ENCODE measurements at regions not wholly inside any gene's neighbourhood (a gene's known extent, or its start where the extent isn't known, plus 50 kb on each side); places are given as distances from the start of the nearest gene placed in this dataset.
A peak's percentile ranks its signal among the peaks of the same experiment; 100 is the strongest.

- no peaks in the 10 kb centered on the region for H3K79me1 ChIP-seq (ENCODE audit: insufficient read depth, low read depth, low read length, poor library complexity, severe bottlenecking)
- no peaks in the 10 kb centered on the region for H4K20me1 ChIP-seq (ENCODE audit: control insufficient read depth, insufficient read depth, insufficient read length)
- no peak overlapping the region for H3K4me3 Mint-ChIP-seq
- no peak overlapping the region for H3K4me2 ChIP-seq (ENCODE audit: insufficient read depth, insufficient read length, low read length)
- no peaks in the 10 kb centered on the region for H3K27me3 ChIP-seq (ENCODE audit: insufficient read depth, low read length)
- H3K27ac Mint-ChIP-seq = peak overlapping the region in 1 of 3 experiments; percentile 7; a peak in 1 of 7 replicates
- H3K4me1 ChIP-seq (ENCODE audit: insufficient read depth, low read length) = peaks cover 2% of the 10 kb centered on the region; the same call in 1 of the 2 replicates
- no peak overlapping the region for H3K9ac ChIP-seq (ENCODE audit: extremely low read depth, insufficient read length, low read length)
- H2BK120ac ChIP-seq (ENCODE audit: low read depth, low read length, poor library complexity, severe bottlenecking) = no peak overlapping the region
- H2BK20ac ChIP-seq (ENCODE audit: low read depth, low read length, poor library complexity, severe bottlenecking) = no peak overlapping the region
- H2BK5ac ChIP-seq (ENCODE audit: insufficient read length, low read length) = no peak overlapping the region
- no peaks in the 10 kb centered on the region for H3K9me3 Mint-ChIP-seq
- H3K4me1 Mint-ChIP-seq = peaks cover 22 to 24% of the 10 kb centered on the region in 2 experiments
- no CpG with 5 or more reads among the region's 18 CpGs for WGBS (ENCODE audit: extremely low coverage, insufficient read length, low lambda C conversion rate)
- H3K4ac ChIP-seq (ENCODE audit: low read depth, low read length) = no peak overlapping the region
- H3K9me3 ChIP-seq (ENCODE audit: control insufficient read depth, low read depth, low read length) = no peaks in the 10 kb centered on the region
- H2AK5ac ChIP-seq (ENCODE audit: insufficient read length, low read length) = no peak overlapping the region
- H2AFZ ChIP-seq (ENCODE audit: low read length) = peak overlapping the region; percentile 68
- H3K27me3 Mint-ChIP-seq (ENCODE audit: low read depth) = no peaks in the 10 kb centered on the region
- no peak overlapping the region for H4K8ac ChIP-seq (replicated peaks; ENCODE audit: insufficient read length, low read depth, low read length)
- no peaks in the 10 kb centered on the region for H3K79me2 ChIP-seq (ENCODE audit: insufficient read depth, low read length)
- no peak overlapping the region for H3T11ph ChIP-seq (ENCODE audit: low read length)
- H3K23ac ChIP-seq (ENCODE audit: insufficient read length, low read depth, low read length) = no peak overlapping the region
- DNase-seq = no peak
- no peak overlapping the region for H3K56ac ChIP-seq (ENCODE audit: insufficient read length, low read depth, low read length)
- H3K36me3 Mint-ChIP-seq (ENCODE audit: insufficient read depth in 1 of 3, low read depth in 3 of 3) = no peaks in the 10 kb centered on the region
- no peak overlapping the region for H2BK12ac ChIP-seq (ENCODE audit: insufficient read length, low read depth, low read length)
- H4K91ac ChIP-seq (ENCODE audit: insufficient read length, low read depth, low read length) = no peak overlapping the region
- H4K5ac ChIP-seq (ENCODE audit: insufficient read length, low read depth, low read length) = no peak overlapping the region
- no peak overlapping the region for H3K14ac ChIP-seq (ENCODE audit: insufficient read depth, low read length)
- no peak overlapping the region for H3K27ac ChIP-seq (ENCODE audit: insufficient read length, low read depth, low read length)
- no peak overlapping the region for H2BK15ac ChIP-seq (ENCODE audit: low read depth, low read length)
- no peak overlapping the region for H3K18ac ChIP-seq (ENCODE audit: insufficient read length, low read depth, low read length)
- H3K23me2 ChIP-seq (ENCODE audit: insufficient read length, low read depth, low read length, poor library complexity, severe bottlenecking) = no peaks in the 10 kb centered on the region
- TF ChIP-seq CTCF (conservative IDR thresholded peaks at IDR 0.05) = no peak
These were observed 164.1 kb upstream of the MPDZ start for GRCh38 chr9:13443346-13444244.
